Spleen (tissue), 7 donors: ENCODE measurements at regions not wholly inside any gene's neighbourhood (a gene's known extent, or its start where the extent isn't known, plus 50 kb on each side); places are given as distances from the start of the nearest gene placed in this dataset.

Experiments used
- CTCF ChIP-seq, 11 experiments: fragments of 200-600 bp in 7 of 11; fragments of 450-650 bp in 4 of 11; sonication (generic) in 4 of 11; IDR thresholded peaks in 8 of 11; conservative IDR thresholded peaks in 3 of 11; 1 replicate in 7 of 11; 2 replicates in 4 of 11; pipeline versions ENCODE4 v1.4.0 to v1.8.0; 2016 to 2021; ENCODE audit warnings: antibody characterized with exemption in 11 of 11, inconsistent platforms in 4 of 11, mild to moderate bottlenecking in 1 of 11
- POLR2AphosphoS5 ChIP-seq, 3 donors: sonication (generic); formaldehyde crosslinking; IDR thresholded peaks; one replicate each; pipeline ENCODE4 v1.5.1; 2017; ENCODE audit warnings: antibody characterized with exemption in 3 of 3
- donor health status: DM: no; HTN: no; CAD: no; lungs with moderate emphysema.
- donor health status: DM: no; HTN: no; CAD: no.
- donor health status: DM: no; HTN: no; CAD: no.

GRCh38 chr13:59468396-59468795 lies 695.3 kb downstream of the DIAPH3 start:
- TF ChIP-seq CTCF (IDR thresholded peaks at IDR 0.05 in 8 of 11, conservative IDR thresholded peaks at IDR 0.05 in 3 of 11) (no peak), POLR2AphosphoS5 (IDR thresholded peaks at IDR 0.05) (no peak)
